ENCODE measurements at regions not wholly inside any gene's neighbourhood (a gene's known extent, or its start where the extent isn't known, plus 50 kb on each side); places are given as distances from the start of the nearest gene placed in this dataset.

GRCh38 chr5:25891691-25892090 lies 1146.7 kb downstream of the CDH9 start:
- no peaks in the 10 kb centered on the region for H3F3A ChIP-seq (ENCODE audit: insufficient read depth, low read length)
- H3K27me3 ChIP-seq (replicated peaks; ENCODE audit: insufficient read depth, low read length), result no peaks in the 10 kb centered on the region
- TF ChIP-seq EZH2 (optimal IDR thresholded peaks at IDR 0.05; ENCODE audit: low read depth, low read length) (no peak), EZH2phosphoT487 (IDR thresholded peaks at IDR 0.05; ENCODE audit: low read length) (no peak), CTCF (IDR thresholded peaks at IDR 0.05; ENCODE audit: low read length) (no peak)
- DNase-seq, result no peak
- H3K4me1 ChIP-seq (ENCODE audit: low read length), result no peaks in the 10 kb centered on the region
- H4K20me1 ChIP-seq (ENCODE audit: insufficient read depth, low read length), result no peaks in the 10 kb centered on the region
- no peak overlapping the region for H3K9ac ChIP-seq (ENCODE audit: low read length)
- no peak overlapping the region for H3K27ac ChIP-seq (ENCODE audit: low read length)
- no peak overlapping the region for H2AFZ ChIP-seq (ENCODE audit: low read length)
- no peak overlapping the region for H3K4me2 ChIP-seq (ENCODE audit: low read depth, low read length)
- no peaks in the 10 kb centered on the region for H3K79me2 ChIP-seq (ENCODE audit: low read length)
- no peak overlapping the region for H3K4me3 ChIP-seq (ENCODE audit: low read length)
- no peaks in the 10 kb centered on the region for H3K9me3 ChIP-seq (replicated peaks; ENCODE audit: insufficient read depth, low read length)
- H3K36me3 ChIP-seq (replicated peaks; ENCODE audit: insufficient read depth, low read length), result no peaks in the 10 kb centered on the region
- no peaks in the 10 kb centered on the region for H3K9me2 ChIP-seq (replicated peaks; ENCODE audit: insufficient read depth, low read length)

- Histone ChIP-seq H3K36me3 (replicated peaks; ENCODE audit: insufficient read depth, low read length) (no peaks in the 10 kb centered on the region), H3K9ac (ENCODE audit: low read length) (no peak overlapping the region), H3K4me2 (ENCODE audit: low read depth, low read length) (no peak overlapping the region), H3K4me1 (ENCODE audit: low read length) (no peaks in the 10 kb centered on the region), H3K27ac (ENCODE audit: low read length) (no peak overlapping the region), H3K4me3 (ENCODE audit: low read length) (no peak overlapping the region), H3F3A (ENCODE audit: insufficient read depth, low read length) (no peaks in the 10 kb centered on the region), H4K20me1 (ENCODE audit: insufficient read depth, low read length) (no peaks in the 10 kb centered on the region), H3K9me3 (replicated peaks; ENCODE audit: insufficient read depth, low read length) (no peaks in the 10 kb centered on the region), H3K9me2 (replicated peaks; ENCODE audit: insufficient read depth, low read length) (no peaks in the 10 kb centered on the region), H3K27me3 (replicated peaks; ENCODE audit: insufficient read depth, low read length) (no peaks in the 10 kb centered on the region), H2AFZ (ENCODE audit: low read length) (no peak overlapping the region), H3K79me2 (ENCODE audit: low read length) (no peaks in the 10 kb centered on the region)
- DNase-seq, result no peak
- TF ChIP-seq EZH2 (optimal IDR thresholded peaks at IDR 0.05; ENCODE audit: low read depth, low read length), result no peak
- TF ChIP-seq EZH2phosphoT487 (IDR thresholded peaks at IDR 0.05; ENCODE audit: low read length), result no peak
- TF ChIP-seq CTCF (IDR thresholded peaks at IDR 0.05; ENCODE audit: low read length), result no peak
Observed at GRCh38 chr5:25881318-25882036, 1156.9 kb downstream of the CDH9 start.

- Histone ChIP-seq H2AFZ (ENCODE audit: low read length) (no peak overlapping the region), H3K9ac (ENCODE audit: low read length) (no peak overlapping the region), H3K4me1 (ENCODE audit: low read length) (no peaks in the 10 kb centered on the region), H3K27me3 (replicated peaks; ENCODE audit: insufficient read depth, low read length) (no peaks in the 10 kb centered on the region), H3K79me2 (ENCODE audit: low read length) (no peaks in the 10 kb centered on the region), H3K36me3 (replicated peaks; ENCODE audit: insufficient read depth, low read length) (no peaks in the 10 kb centered on the region), H3K4me3 (ENCODE audit: low read length) (no peak overlapping the region), H3K4me2 (ENCODE audit: low read depth, low read length) (no peak overlapping the region), H3K9me3 (replicated peaks; ENCODE audit: insufficient read depth, low read length) (no peaks in the 10 kb centered on the region), H3F3A (ENCODE audit: insufficient read depth, low read length) (no peaks in the 10 kb centered on the region), H3K9me2 (replicated peaks; ENCODE audit: insufficient read depth, low read length) (no peaks in the 10 kb centered on the region), H3K27ac (ENCODE audit: low read length) (no peak overlapping the region), H4K20me1 (ENCODE audit: insufficient read depth, low read length) (no peaks in the 10 kb centered on the region)
- DNase-seq, result no peak
- no peak for TF ChIP-seq EZH2phosphoT487 (IDR thresholded peaks at IDR 0.05; ENCODE audit: low read length)
- TF ChIP-seq CTCF (IDR thresholded peaks at IDR 0.05; ENCODE audit: low read length), result no peak
- TF ChIP-seq EZH2 (optimal IDR thresholded peaks at IDR 0.05; ENCODE audit: low read depth, low read length), result no peak
Observed at GRCh38 chr5:25863811-25864210, 1174.6 kb downstream of the CDH9 start.

All from MM.1S (cell line).